GM21737 (cell line): ENCODE measurements at regions not wholly inside any gene's neighbourhood (a gene's known extent, or its start where the extent isn't known, plus 50 kb on each side); places are given as distances from the start of the nearest gene placed in this dataset.

Experiments used
- ATAC-seq: cut with Tn5 transposase; IDR thresholded peaks from one replicate; pipeline ENCODE4 v1.9.1; 2021; ENCODE audit warnings: mild to moderate bottlenecking, moderate library complexity; ENCODE audit not compliant: unreplicated experiment

GRCh38 chr1:56320464-56321149 is 258.8 kb downstream of the PLPP3 start:
- no peak for ATAC-seq

- ATAC-seq, result no peak
Observed at GRCh38 chr1:56317722-56318121, 261.6 kb downstream of the PLPP3 start.

GRCh38 chr1:56315293-56315942 is 263.9 kb downstream of the PLPP3 start:
- no peak for ATAC-seq

GRCh38 chr1:56313560-56313959 is 265.8 kb downstream of the PLPP3 start:
- no peak for ATAC-seq

DNA sequence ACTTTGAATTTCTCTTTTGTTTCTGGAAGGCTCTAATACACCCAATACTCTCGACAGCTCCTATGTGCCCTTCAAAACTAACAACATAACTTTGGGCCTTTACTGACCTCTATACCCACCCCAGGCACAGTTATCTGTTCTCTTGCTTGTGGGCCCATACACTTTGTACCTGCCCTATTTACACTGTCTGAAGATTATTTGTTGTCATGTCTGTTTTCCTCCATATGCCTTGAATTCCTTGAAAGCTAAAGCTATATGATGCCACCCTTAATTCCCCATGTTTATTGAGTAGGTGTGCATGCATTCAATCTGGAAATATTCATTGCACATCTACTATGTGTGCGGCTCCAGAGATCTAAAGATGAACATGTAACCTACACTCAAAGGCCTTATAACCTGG is 267.6 kb downstream of the PLPP3 start:
- ATAC-seq, result no peak

GRCh38 chr1:56310945-56311344 is 268.4 kb downstream of the PLPP3 start:
- ATAC-seq, result no peak

DNA sequence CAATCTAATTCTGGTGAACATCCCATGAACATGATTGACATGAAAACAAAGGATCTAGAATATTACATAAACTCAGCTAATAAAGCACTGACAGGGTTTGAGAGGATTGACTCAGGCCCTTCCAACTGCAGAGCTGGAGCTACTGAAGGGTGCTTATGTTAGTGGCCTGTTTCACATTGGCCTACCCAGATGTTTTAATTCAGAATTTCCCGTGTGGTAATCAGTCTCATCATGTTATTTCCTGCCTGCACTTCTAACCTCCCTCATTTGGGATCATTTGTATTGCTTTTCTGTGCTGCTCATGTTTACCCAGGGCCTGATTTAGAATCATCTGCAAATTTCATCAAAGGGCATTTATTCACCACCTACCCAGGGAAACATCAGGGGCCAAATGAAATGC is 270.3 kb downstream of the PLPP3 start:
- ATAC-seq, result no peak

GRCh38 chr1:56304975-56305374 is 274.4 kb downstream of the PLPP3 start:
- no peak for ATAC-seq

GRCh38 chr1:56303805-56304204 is 275.6 kb downstream of the PLPP3 start:
- ATAC-seq, result no peak

DNA sequence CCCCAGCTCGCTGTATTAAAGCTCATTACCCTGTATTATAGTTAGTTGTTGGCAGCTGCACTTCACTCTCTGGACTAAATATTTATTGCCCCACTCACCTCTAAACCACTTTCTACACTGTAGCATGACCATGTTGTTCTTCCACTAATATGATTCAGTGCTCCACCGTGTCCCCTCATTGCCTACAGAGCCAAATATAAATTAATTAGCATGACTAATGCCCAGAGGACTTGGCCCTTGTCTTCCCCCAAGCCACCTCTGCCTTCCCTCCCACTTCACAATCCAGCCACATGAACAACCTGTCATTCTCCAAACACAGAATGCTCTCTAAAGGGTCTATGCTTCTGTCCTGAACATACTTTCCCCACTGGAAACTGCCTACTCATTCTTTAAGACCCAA is 276.5 kb downstream of the PLPP3 start:
- no peak for ATAC-seq

DNA sequence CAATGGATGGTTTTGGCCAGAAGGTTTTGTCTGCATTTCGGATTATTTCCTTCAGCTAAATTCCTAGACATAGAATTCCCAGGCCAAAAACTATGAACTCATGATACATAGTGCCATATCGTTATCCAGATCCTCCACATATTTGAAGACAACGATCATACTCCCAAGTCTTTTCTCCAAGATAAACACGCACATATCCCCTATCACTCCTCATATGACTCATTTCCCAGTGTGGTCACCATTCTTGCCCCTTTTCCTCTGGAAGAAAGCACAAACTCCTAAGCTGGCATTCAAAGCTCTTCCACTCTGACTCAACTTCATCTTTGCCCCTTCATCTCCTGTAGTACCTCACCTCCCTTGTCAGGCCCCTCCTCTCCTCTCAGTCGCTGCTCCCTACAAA is 277.6 kb downstream of the PLPP3 start:
- ATAC-seq, result no peak

GRCh38 chr1:56300836-56301235 is 278.5 kb downstream of the PLPP3 start:
- ATAC-seq, result no peak

GRCh38 chr1:56298866-56299265 is 280.5 kb downstream of the PLPP3 start:
- ATAC-seq, result no peak

DNA sequence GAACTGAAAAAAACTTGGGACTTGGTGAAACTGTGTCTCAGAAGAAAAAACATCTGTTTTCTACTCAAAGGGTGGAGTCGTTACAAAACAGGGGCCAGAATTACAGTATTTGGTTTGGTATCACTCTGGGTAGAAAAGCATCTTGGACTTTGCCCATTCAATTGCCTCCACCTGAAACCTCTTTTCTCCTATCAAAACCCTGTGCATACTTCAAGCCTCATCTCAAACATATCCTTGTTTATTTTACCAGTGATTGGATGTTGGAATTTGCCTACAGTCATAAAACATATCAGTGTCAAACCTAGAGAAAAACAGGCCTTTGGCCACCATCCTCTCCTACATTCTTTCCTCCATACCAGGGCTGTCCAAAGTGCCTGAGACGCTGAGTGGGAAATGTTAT is 281.5 kb downstream of the PLPP3 start:
- no peak for ATAC-seq

DNA sequence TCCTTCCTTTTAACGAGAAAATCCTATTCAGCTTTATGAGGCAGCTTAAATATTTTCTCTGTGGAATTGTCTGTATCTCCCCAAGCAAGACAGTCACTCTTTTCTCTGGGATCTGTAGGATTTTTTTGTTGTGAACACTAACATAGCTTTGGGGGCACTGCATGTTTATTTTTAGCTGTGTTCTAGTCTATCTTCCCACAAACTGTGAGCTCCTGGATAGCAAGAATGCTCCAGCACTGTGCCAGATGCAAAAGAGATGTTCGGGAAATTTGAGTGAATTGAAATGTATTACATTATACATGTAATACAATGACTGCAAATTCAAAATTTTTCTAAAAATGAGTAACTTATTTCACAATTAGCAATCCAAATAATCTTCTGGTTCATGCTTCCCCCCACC is 282.2 kb downstream of the PLPP3 start:
- no peak for ATAC-seq

GRCh38 chr1:56295949-56296929 is 283.1 kb downstream of the PLPP3 start:
- ATAC-seq, result no peak

DNA sequence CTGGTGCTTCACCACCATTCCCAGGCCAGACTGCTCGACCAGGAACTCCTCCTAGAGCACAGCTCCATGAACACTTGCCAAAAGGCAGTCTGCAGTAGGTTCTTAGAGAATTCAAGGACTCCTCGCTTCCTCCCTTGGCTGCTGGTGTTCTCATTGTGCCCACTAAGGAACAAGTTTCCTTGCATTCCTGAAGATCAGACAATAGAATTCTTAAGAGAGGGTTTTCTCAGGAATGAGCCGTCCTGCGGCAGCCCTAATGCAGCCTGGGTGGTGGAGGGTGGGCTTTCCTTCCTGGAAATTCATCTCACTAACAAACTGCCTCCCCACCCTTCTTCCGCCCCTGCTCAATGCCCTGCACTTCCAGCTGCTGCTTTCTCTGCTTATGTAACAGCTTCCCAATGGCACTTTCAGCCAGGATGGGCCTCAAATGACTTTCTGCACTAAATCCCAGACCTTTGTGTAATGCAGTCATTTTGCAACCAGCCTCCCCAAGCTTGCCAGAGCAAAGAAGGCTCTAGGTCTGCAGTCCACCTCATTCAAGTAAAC is 287.9 kb downstream of the PLPP3 start:
- ATAC-seq, result no peak

- no peak for ATAC-seq
Observed at GRCh38 chr1:56289260-56289659, 290.1 kb downstream of the PLPP3 start.

DNA sequence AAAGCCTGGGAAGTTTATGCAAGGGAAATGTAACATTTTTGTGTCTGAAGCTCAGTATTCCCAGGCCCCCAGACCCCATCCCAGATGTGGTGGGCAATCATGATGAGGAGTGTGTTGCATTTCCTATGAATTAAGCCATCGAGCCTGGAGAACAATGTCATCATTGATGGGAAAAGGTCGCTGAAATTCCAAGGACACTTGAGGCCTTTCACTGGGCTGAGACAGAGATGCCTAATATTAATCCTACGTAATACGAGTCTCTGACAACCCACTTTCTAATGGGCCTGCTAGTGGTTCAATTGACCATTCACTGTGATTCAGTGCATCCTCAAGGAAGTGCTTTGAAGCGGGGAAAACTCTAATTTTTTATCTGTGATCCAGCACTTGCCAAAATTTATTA is 291.6 kb downstream of the PLPP3 start:
- ATAC-seq, result no peak

GRCh38 chr1:56286956-56287355 is 292.4 kb downstream of the PLPP3 start:
- ATAC-seq, result no peak

DNA sequence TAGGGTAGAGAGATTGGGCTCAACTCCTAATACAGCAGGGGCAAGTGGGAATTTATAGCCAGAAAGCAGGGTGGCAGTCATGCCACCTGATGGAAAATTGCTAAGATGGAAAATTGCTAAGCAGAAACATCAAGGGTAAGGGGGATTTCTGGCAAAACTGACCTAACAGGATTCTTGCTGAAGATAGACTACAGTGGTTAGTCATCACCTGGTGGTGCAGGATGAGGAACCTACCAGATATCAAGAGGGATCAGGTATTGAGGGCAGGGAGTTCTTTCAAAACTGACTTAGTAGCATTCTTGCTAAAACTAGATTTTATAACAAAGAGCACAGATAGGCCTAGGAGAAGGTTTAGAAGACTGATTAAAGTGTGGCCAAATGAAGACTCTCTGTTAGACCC is 292.9 kb downstream of the PLPP3 start:
- ATAC-seq, result no peak
